ENCODE measurements at regions not wholly inside any gene's neighbourhood (a gene's known extent, or its start where the extent isn't known, plus 50 kb on each side); places are given as distances from the start of the nearest gene placed in this dataset.
"Not testable (repeated sequence)": the region's sequence is repeated elsewhere in the genome, so short reads cannot be mapped to it uniquely, and the experiment has no call there.

DNA sequence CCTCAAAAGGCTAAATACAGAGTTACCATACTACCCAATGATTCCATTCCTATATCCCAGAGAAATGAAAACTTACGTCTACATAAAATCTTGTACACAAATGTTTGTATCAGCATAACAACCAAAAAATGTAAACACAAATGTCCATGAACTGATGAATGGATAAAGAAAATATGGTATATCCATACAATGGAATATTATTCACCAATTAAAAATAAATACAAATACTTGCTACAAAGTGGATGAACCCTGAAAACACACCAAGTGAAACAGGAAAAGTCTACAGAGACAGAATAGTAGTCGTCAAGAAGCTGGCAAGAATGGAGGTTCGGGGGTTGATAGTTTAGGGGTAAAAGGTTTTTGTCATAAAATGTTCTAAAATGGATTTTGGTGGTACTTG is 54.0 kb upstream of the ANKRD28 start:
- Mint-ChIP-seq H3K9me3 (peaks cover 10% of the 10 kb centered on the region), H3K27ac (no peak overlapping the region), H3K27me3 (ENCODE audit: insufficient read depth) (no peaks in the 10 kb centered on the region), H3K36me3 (ENCODE audit: low read depth) (peaks cover 26% of the 10 kb centered on the region), H3K4me3 (no peak overlapping the region), H3K4me1 (ENCODE audit: low read depth) (peaks cover 12% of the 10 kb centered on the region)
- DNase-seq (ENCODE audit: low spot score), result no peak
- intact Hi-C loops (cut with micrococcal nuclease), result loop anchor here (10.0 kb wide), 1 partner anchor 757 kb away; the partner anchor contains the start of gene RBSN

DNA sequence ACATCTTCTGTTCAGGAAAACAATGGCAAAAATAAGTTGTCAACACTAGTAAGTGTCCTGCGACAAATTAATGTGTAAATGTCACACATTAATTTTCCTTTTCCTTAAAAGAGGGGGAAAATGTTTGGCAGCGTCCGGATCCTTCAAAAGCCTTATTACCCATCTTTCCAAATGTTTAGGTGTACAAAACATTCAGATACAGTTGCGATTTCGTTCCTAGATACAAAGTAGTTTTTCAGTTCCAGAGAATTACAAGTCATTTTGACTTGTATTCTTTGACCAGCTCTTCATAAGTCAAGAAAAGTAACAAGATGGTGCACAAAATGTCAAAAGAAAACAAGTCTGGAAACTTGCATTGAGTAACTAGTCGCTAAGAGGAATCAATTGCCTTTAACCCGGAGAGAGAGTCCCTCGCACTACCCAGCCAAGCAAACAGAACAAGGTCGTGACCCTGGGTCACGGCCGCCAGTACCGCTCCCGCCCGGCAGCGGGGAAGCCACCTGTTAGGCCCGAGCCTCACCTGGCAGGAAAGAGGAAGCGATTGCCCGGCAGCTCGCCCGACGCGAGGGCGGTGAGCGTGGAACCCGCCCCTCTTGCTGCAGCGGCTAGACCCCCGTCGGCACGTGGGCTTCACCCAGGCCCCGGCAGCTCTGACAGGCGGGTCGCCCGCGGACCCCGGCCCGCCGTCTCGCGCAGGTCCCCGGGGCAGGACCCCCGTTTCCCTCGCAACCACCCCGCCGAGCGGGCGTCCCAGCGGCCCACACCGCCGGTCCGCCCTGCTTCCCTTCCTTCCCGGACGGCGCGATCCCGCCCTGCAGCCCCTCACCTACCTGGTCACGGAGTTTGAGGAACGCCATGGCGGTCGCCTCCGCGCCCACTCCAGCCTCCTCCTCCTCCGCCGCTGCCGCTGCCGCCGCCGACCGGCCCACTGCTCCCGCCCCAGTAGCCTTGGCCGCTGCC is 61.0 kb upstream of the ANKRD28 start:
- H3K4me3 Mint-ChIP-seq, result peak overlapping the region; percentile 92

DNA sequence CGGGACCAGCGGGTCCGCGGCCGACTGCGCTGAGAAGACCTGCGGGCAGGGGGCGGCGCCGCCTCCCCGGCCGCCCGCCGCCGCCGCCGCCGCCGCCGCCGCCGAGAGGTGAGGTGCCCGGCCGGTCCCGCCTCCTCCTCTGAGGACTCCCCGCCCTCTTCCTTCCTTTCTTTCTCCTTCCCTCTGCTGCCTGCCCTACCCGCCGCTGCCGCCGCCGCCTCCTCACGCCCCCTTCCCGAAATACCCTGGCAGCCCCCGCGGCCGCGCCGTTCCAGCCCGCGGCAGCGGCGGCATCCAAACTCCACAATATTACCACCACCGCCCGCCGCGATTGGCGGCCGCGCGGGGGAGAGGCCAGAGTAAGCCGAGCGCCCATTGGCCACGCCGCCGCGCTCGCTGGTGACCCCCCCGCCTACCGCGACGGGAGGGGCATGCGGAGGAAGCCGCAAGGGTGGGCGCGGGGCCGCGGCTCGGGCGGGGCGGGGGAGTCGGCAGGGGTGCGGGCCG is 61.8 kb upstream of the ANKRD28 start:
- intact Hi-C loops (cut with micrococcal nuclease), result loop anchor here (1.0 to 10.0 kb wide), 10 partner anchors 47 to 1883 kb away; partner anchors contain the start of genes BTD, CAPN7, DPH3 and EAF1
- H3K4me1 Mint-ChIP-seq (ENCODE audit: low read depth), result peaks cover 33% of the 10 kb centered on the region
- H3K9me3 Mint-ChIP-seq, result no peaks in the 10 kb centered on the region
- H3K27ac Mint-ChIP-seq, result peak overlapping the region; percentile 91
- H3K4me3 Mint-ChIP-seq, result peak overlapping the region; percentile 92
- peak; percentile 78 for DNase-seq (ENCODE audit: low spot score)
- H3K36me3 Mint-ChIP-seq (ENCODE audit: low read depth), result peaks cover 9% of the 10 kb centered on the region
- H3K27me3 Mint-ChIP-seq (ENCODE audit: insufficient read depth), result peaks cover 3% of the 10 kb centered on the region

More for the DNA sequence above, 61.0 kb upstream of the ANKRD28 start:
- Mint-ChIP-seq H3K27ac (peak overlapping the region; percentile 84), H3K36me3 (ENCODE audit: low read depth) (peaks cover 16% of the 10 kb centered on the region), H3K9me3 (peaks cover 5% of the 10 kb centered on the region), H3K4me1 (ENCODE audit: low read depth) (peaks cover 33% of the 10 kb centered on the region), H3K27me3 (ENCODE audit: insufficient read depth) (peaks cover 3% of the 10 kb centered on the region)
- intact Hi-C loops (cut with micrococcal nuclease), result loop anchor here (1.0 to 10.0 kb wide), 8 partner anchors 46 to 1884 kb away; partner anchors contain the start of genes BTD, CAPN7, EAF1 and HACL1
- DNase-seq (ENCODE audit: low spot score), result peak; percentile 58

DNA sequence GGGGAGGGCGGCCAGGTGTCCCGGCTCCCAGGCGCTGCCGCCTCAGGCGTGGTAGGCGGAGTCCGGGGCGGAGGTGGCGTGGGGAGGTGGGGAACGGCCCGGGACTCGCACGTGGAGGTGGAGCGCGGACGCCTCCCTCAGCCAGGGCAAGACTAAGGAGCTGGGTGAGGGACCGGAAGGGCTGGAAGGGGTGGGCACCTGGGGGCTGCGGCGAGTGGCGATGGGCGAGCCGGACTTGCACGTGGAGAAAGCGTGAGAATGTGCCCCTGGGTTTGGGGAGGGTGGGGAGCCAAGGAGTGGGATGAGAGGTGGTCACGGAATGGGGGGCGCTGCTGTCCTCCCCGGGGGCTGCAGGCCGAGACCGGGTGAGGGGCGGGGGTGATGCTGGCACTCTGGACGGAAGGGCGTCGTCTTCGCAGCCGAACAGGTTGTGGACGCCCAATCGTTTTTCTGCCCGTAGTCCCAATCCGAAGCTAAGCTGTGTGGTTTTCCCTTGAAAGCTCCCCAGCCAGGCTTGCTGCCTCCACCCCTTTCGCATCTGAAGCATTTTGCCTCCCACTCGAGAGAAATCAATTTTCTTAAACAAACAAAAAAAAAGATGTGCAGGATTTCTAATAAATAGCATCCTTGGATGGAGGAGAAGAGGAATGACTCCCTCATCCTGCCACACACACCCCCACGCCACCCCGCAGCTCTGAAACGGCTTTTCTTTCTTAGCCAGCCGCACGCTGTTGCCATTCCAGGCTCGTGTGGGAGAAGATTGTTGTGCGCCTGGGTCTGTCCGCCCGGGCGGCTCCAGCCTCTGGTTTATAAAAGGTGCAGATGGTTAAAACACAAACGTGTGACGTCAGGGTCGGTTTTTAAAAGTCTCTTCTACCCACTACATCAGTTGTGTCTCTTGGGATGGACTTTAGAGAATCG is 62.5 kb upstream of the ANKRD28 start:
- Mint-ChIP-seq H3K27ac (peak overlapping the region; percentile 81), H3K4me3 (peak overlapping the region; percentile 84), H3K9me3 (peaks cover 3% of the 10 kb centered on the region), H3K27me3 (ENCODE audit: insufficient read depth) (peaks cover 3% of the 10 kb centered on the region), H3K36me3 (ENCODE audit: low read depth) (peaks cover 7% of the 10 kb centered on the region), H3K4me1 (ENCODE audit: low read depth) (peaks cover 33% of the 10 kb centered on the region)
- intact Hi-C loops (cut with micrococcal nuclease), result loop anchor here (1.0 to 5.0 kb wide), 2 partner anchors 230 to 402 kb away; partner anchors contain the start of gene DPH3
- DNase-seq (ENCODE audit: low spot score), result no peak

DNA sequence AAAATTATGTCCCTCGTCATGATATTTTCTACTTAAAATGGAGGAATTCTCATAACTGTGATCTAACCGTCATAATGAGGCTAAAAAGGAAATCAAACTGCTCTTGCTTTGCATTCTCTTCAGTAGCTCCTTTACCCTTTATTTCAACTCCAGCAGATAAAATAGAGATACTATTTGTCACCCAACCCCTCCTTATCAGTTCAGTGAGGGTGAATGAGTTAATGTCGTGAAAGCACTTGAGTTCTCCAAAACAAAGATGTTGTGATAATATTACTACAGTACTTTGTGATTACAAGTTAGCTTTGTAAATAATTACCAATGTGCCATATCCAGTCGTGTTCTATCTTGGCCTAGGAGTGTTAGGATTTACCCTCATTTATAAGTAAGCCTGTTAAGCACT is 63.4 kb upstream of the ANKRD28 start:
- peaks cover 4% of the 10 kb centered on the region for H3K36me3 Mint-ChIP-seq (ENCODE audit: low read depth)
- intact Hi-C loops (cut with micrococcal nuclease), result loop anchor here (5.0 kb wide), 1 partner anchor 401 kb away; the partner anchor contains the start of gene DPH3
- H3K4me1 Mint-ChIP-seq (ENCODE audit: low read depth), result peaks cover 33% of the 10 kb centered on the region
- H3K9me3 Mint-ChIP-seq, result peaks cover 3% of the 10 kb centered on the region
- H3K27ac Mint-ChIP-seq, result peak overlapping the region; percentile 81
- DNase-seq (ENCODE audit: low spot score), result no peak
- H3K27me3 Mint-ChIP-seq (ENCODE audit: insufficient read depth), result peaks cover 3% of the 10 kb centered on the region
- peak overlapping the region; percentile 84 for H3K4me3 Mint-ChIP-seq

DNA sequence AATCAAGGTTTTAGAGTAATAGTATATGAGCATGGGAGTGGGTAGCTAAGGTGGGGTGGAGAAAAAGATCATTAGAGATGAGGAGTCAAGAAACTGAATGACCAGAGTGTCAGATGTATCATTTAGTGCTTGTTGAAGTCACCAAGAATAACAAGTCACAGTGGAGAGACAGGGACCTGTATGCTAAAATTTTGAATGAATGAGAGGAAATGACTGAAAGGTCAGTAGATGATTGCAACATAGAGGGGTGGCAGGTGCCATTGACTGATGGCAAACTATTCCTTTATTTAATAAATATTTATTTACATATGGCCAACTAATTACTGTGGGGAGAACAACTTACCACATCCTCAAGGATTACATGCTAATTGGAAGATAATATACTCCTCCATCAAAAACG is 75.0 kb upstream of the ANKRD28 start:
- Mint-ChIP-seq H3K4me1 (ENCODE audit: low read depth) (no peaks in the 10 kb centered on the region), H3K27me3 (ENCODE audit: insufficient read depth) (peaks cover 6% of the 10 kb centered on the region), H3K27ac (no peak overlapping the region), H3K9me3 (peaks cover 2% of the 10 kb centered on the region), H3K36me3 (ENCODE audit: low read depth) (no peaks in the 10 kb centered on the region), H3K4me3 (no peak overlapping the region)
- intact Hi-C loops (cut with micrococcal nuclease), result no loop called here
- DNase-seq (ENCODE audit: low spot score), result no peak

DNA sequence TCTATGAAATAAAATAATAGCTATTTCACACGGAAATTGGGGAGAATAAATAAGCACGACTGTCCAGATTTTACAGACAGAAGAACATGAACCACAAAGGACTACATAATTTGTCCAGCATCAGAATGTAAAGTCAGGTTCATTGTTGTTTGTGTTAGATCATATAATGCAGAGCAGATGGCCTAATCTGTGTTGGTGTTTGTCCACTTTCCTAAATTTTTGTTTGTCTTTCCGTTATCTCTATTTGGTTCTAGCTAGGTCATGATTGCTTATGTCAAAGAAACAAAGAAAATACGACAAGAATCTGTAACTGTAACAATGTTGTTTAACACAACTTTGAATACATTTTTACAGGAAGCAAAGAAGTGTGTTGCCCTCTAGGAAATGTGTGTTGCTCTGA is 75.6 kb upstream of the ANKRD28 start:
- DNase-seq (ENCODE audit: low spot score), result no peak
- no peaks in the 10 kb centered on the region for H3K36me3 Mint-ChIP-seq (ENCODE audit: low read depth)
- H3K27ac Mint-ChIP-seq, result no peak overlapping the region
- peaks cover 6% of the 10 kb centered on the region for H3K27me3 Mint-ChIP-seq (ENCODE audit: insufficient read depth)
- H3K4me1 Mint-ChIP-seq (ENCODE audit: low read depth), result no peaks in the 10 kb centered on the region
- H3K4me3 Mint-ChIP-seq, result no peak overlapping the region
- no peaks in the 10 kb centered on the region for H3K9me3 Mint-ChIP-seq
- intact Hi-C loops (cut with micrococcal nuclease), result no loop called here

DNA sequence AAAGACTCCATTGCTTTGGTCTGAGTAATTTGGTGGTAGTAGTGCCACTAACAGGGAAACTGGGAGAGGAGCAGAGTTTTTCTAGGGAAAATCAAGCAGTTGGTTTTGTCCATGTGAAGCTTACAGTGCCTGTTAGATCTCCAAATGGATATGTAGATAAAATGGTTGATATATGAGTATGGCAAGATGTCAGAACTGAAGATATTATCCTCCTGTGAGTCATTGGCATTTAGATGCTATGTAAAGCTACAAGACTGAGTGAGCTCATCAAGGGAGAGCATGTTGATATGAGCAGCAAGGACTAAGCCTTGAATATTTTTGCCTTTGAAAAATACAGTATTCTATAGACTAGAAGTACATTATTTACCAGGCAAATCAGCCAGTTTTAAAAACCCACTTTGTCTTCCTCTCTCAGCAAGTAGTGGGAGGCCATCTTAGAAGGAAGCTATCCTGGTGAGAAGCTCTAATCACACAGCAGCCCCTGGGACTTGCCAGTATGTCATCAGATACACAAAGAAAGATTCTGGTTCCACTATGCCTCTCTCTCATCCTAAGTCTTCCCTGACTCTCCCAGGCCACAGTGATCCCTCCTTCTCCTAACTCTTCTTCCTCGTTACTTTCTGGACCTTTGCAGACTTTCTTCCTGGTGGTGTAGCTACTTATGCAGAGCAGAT is 77.4 kb upstream of the ANKRD28 start:
- Mint-ChIP-seq H3K27ac (no peak overlapping the region), H3K4me3 (no peak overlapping the region), H3K4me1 (ENCODE audit: low read depth) (no peaks in the 10 kb centered on the region), H3K9me3 (no peaks in the 10 kb centered on the region), H3K36me3 (ENCODE audit: low read depth) (no peaks in the 10 kb centered on the region), H3K27me3 (ENCODE audit: insufficient read depth) (no peaks in the 10 kb centered on the region)
- intact Hi-C loops (cut with micrococcal nuclease), result no loop called here
- no peak for DNase-seq (ENCODE audit: low spot score)

DNA sequence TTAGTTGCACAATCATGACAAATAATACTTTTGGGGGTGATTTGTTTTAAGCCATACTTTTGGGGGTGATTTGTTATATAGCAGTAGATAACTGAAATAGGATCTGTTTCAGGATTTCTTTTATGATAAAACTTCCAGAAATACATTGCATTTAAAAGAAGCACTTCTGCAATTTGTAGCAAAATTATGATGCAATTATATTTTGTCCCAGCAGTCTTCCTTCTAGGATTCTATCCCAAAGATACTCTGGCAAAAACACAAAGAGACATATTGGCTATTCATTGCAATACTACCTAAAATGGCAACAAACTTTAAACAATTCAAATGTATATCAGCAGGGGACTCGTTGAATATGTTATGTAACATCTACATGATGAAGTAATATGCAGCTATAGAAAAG is 78.9 kb upstream of the ANKRD28 start:
- H3K27ac Mint-ChIP-seq, result no peak overlapping the region
- no peak overlapping the region for H3K4me3 Mint-ChIP-seq
- intact Hi-C loops (cut with micrococcal nuclease), result no loop called here
- no peak for DNase-seq (ENCODE audit: low spot score)
- H3K36me3 Mint-ChIP-seq (ENCODE audit: low read depth), result no peaks in the 10 kb centered on the region
- no peaks in the 10 kb centered on the region for H3K9me3 Mint-ChIP-seq
- no peaks in the 10 kb centered on the region for H3K4me1 Mint-ChIP-seq (ENCODE audit: low read depth)
- no peaks in the 10 kb centered on the region for H3K27me3 Mint-ChIP-seq (ENCODE audit: insufficient read depth)

DNA sequence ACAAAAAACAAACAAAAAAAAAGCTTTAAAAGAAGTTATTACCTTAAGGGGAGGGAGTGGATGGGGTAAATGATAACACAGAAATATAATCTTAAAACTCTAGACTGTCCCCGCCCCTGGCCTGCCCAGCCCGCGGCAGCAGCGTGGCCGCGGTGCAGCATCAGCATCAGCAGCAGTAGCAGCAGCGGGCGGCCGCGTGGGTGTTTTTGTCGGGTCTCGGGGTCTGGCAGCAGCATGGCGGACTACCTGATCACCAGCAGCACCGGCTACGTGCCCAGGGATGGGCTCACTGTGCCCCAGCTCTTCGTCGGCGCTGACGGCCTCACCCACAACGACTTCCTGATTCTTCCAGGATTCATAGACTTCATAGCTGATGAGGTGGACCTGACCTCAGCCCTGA is 80.0 kb upstream of the ANKRD28 start:
- Mint-ChIP-seq H3K36me3 (ENCODE audit: low read depth) (no peaks in the 10 kb centered on the region), H3K27ac (no peak overlapping the region), H3K9me3 (no peaks in the 10 kb centered on the region)

DNA sequence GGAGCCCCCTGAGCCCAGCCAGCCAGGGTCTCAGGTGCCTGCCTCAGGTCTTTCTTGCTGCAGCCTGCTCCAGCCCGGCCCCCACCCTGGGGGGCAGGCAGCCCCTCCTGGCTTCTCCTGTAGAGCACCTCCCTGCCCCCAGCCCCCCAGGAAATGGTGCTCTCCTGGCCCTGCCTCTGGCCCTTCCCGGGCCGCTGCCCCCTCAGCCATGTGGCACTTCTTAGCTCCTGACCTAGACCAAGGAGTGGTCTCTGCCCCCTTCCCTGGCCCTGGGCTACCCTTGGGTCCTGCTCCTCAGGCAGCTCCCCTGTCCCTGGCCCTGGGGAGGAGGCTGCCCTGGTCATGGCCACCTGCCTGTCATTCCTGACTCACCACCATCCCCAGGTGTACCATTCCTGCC is 82.0 kb upstream of the ANKRD28 start:
- H3K36me3 Mint-ChIP-seq (ENCODE audit: low read depth); intact Hi-C loops (cut with micrococcal nuclease); H3K27ac Mint-ChIP-seq; H3K27me3 Mint-ChIP-seq (ENCODE audit: insufficient read depth); DNase-seq (ENCODE audit: low spot score); H3K4me1 Mint-ChIP-seq (ENCODE audit: low read depth); H3K9me3 Mint-ChIP-seq; H3K4me3 Mint-ChIP-seq: not testable (repeated sequence)

More for the DNA sequence above, 80.0 kb upstream of the ANKRD28 start:
- intact Hi-C loops (cut with micrococcal nuclease), result no loop called here
- H3K27me3 Mint-ChIP-seq (ENCODE audit: insufficient read depth), result no peaks in the 10 kb centered on the region
- H3K4me3 Mint-ChIP-seq, result no peak overlapping the region
- no peak for DNase-seq (ENCODE audit: low spot score)
- no peaks in the 10 kb centered on the region for H3K4me1 Mint-ChIP-seq (ENCODE audit: low read depth)

DNA sequence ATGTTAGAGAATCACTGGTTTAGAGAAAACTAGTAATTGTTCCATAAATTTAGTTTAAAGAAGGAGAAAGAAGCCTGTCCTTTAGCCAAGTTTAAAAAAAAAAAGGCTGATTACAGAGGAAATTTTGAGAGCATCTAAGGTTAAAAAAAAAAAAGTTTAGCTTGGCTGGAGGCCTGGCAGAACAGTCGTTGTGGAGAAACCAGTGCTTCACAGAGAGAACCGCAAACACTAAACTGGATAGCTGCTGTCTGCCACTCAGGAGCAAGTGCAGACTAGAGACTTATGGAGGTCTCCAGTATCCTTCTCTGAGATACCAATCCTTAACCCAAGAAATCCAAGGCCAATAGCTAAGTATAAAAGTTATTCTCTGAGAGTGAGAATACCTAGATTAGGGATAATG is 84.8 kb upstream of the ANKRD28 start:
- H3K9me3 Mint-ChIP-seq, result no peaks in the 10 kb centered on the region
- no peak overlapping the region for H3K4me3 Mint-ChIP-seq
- H3K27ac Mint-ChIP-seq, result no peak overlapping the region
- no peaks in the 10 kb centered on the region for H3K4me1 Mint-ChIP-seq (ENCODE audit: low read depth)
- intact Hi-C loops (cut with micrococcal nuclease), result no loop called here
- no peak for DNase-seq (ENCODE audit: low spot score)
- no peaks in the 10 kb centered on the region for H3K27me3 Mint-ChIP-seq (ENCODE audit: insufficient read depth)
- no peaks in the 10 kb centered on the region for H3K36me3 Mint-ChIP-seq (ENCODE audit: low read depth)

Measured in activated T-helper 1 cell treated with anti-CD3 and anti-CD28 coated beads, Interleukin-12 subunit alpha, Interleukin-12 subunit beta, Interleukin-2, Interleukin-4 antibody, amounts not matched to agents 30 ng/mL and 10 ng/mL and 1 ng/mL, durations not matched to agents 14 hours and 24 hours and 36 hours (primary cell).